NT2/D1 (cell line): ENCODE measurements at regions not wholly inside any gene's neighbourhood (a gene's known extent, or its start where the extent isn't known, plus 50 kb on each side); places are given as distances from the start of the nearest gene placed in this dataset.

Experiments
- YY1 ChIP-seq: IDR thresholded peaks from 2 replicates; pipeline ENCODE4 v1.6.1; 2011; ENCODE audit not compliant: insufficient read length, insufficient read depth
- ZNF274 ChIP-seq: IDR thresholded peaks from 2 replicates; pipeline ENCODE4 v1.6.1; 2011; ENCODE audit warnings: mild to moderate bottlenecking, low read depth, low read length

DNA sequence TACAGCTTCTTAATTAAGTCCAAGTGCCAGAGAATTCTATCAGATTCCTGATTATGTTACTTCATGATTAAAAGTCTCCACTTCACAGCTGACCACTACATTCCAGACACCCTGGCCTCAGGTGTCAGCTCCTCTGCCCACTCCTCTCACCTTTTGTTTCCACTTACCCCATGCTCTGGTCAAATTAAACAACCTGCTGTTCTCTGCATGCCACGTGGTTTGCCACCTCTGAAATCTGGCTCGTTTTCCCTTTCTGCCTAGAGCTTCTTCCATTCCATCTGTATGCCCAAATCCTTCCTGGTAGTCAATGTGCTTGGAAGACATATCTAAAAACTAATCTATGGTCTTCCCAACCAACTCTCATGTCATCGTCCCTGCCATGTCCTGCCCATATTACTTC lies 158.6 kb downstream of the ICE1 start:
- TF ChIP-seq YY1 (no peak), ZNF274 (no peak)
